Sigmoid colon (tissue), 6 donors: ENCODE measurements at regions not wholly inside any gene's neighbourhood (a gene's known extent, or its start where the extent isn't known, plus 50 kb on each side); places are given as distances from the start of the nearest gene placed in this dataset.

Experiments
- DNase-seq: peaks from one replicate; pipeline ENCODE4 v3.0.0-alpha.2; 2019
- H3K27ac ChIP-seq, 4 donors: fragments of 200-600 bp; sonication (generic); one replicate each; pipeline ENCODE4 v1.5.1; 2016 to 2019; ENCODE audit warnings: mild to moderate bottlenecking in 1 of 4
- H3K27me3 ChIP-seq, 3 donors: fragments of 200-600 bp; sonication (generic); one replicate each; pipeline ENCODE4 v1.5.1; 2019; ENCODE audit warnings: mild to moderate bottlenecking in 1 of 3
- H3K36me3 ChIP-seq, 4 donors: fragments of 200-600 bp; sonication (generic); one replicate each; pipeline ENCODE4 v1.5.1; 2016 to 2019
- H3K4me1 ChIP-seq, 4 donors: fragments of 200-600 bp; sonication (generic); one replicate each; pipeline ENCODE4 v1.5.1; 2017 to 2019
- H3K4me3 ChIP-seq, 4 donors: fragments of 200-600 bp; sonication (generic); one replicate each; pipeline ENCODE4 v1.5.1; 2017 to 2019; ENCODE audit warnings: mild to moderate bottlenecking in 2 of 4, moderate library complexity in 1 of 4
- H3K9me3 ChIP-seq, 4 donors: fragments of 200-600 bp in 3 of 4; sonication (generic) in 3 of 4; one replicate each; pipeline versions ENCODE4 v1.5.1 to v1.6.1; 2013 to 2019
- EP300 ChIP-seq, 4 donors: sonication (generic); formaldehyde crosslinking; IDR thresholded peaks; one replicate each; pipeline ENCODE4 v1.6.1; 2017; ENCODE audit warnings: antibody characterized with exemption in 4 of 4
- POLR2A ChIP-seq, 2 donors: fragments of 450-650 bp; IDR thresholded peaks; one replicate each; pipeline ENCODE4 v1.6.1; 2016; ENCODE audit warnings: antibody characterized with exemption in 2 of 2, mild to moderate bottlenecking in 2 of 2, moderate library complexity in 2 of 2
- POLR2AphosphoS5 ChIP-seq, 4 donors: sonication (generic); formaldehyde crosslinking; IDR thresholded peaks; one replicate each; pipeline ENCODE4 v1.6.1; 2017; ENCODE audit warnings: antibody characterized with exemption in 4 of 4
- WGBS, 2 donors: extraction: QIAGEN DNeasy Blood & Tissue Kit; methylation state at CpG; one replicate each; pipeline ENCODE4 v1.1.7; 2013; 5-methylcytosine and 5-hydroxymethylcytosine counted together
- intact Hi-C: fragments of 100-400 bp; cut with DNase I; formaldehyde crosslinking; loops from one replicate; pipeline ENCODE4 v1.15.1; 2023
- TF ChIP-seq, protein P1 (sequence below), 4 experiments: fragments of 450-650 bp in 3 of 4; fragments of 200-600 bp in 1 of 4; IDR thresholded peaks; one replicate each; pipeline ENCODE4 v1.5.1; 2016 to 2019; ENCODE audit warnings: antibody characterized with exemption in 4 of 4, mild to moderate bottlenecking in 3 of 4, moderate library complexity in 2 of 4
- donor health status: healthy with polysubstance abuse.
- donor health status: healthy.

- DNase-seq: no peak
- Histone ChIP-seq H3K27me3 (peaks cover 0 to 10% (median 0%) of the 10 kb centered on the region in 3 donors), H3K36me3 (no peaks in the 10 kb centered on the region), H3K4me1 (no peaks in the 10 kb centered on the region), H3K4me3 (no peak overlapping the region), H3K27ac (no peak overlapping the region), H3K9me3 (no peaks in the 10 kb centered on the region)
- WGBS, 2 donors: 86 to 92% methylated on average over 8 of the region's 8 CpGs
- intact Hi-C loops: no loop called here
- TF ChIP-seq, protein P1, sequence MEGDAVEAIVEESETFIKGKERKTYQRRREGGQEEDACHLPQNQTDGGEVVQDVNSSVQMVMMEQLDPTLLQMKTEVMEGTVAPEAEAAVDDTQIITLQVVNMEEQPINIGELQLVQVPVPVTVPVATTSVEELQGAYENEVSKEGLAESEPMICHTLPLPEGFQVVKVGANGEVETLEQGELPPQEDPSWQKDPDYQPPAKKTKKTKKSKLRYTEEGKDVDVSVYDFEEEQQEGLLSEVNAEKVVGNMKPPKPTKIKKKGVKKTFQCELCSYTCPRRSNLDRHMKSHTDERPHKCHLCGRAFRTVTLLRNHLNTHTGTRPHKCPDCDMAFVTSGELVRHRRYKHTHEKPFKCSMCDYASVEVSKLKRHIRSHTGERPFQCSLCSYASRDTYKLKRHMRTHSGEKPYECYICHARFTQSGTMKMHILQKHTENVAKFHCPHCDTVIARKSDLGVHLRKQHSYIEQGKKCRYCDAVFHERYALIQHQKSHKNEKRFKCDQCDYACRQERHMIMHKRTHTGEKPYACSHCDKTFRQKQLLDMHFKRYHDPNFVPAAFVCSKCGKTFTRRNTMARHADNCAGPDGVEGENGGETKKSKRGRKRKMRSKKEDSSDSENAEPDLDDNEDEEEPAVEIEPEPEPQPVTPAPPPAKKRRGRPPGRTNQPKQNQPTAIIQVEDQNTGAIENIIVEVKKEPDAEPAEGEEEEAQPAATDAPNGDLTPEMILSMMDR (IDR thresholded peaks at IDR 0.05): no peak
- TF ChIP-seq POLR2A (IDR thresholded peaks at IDR 0.05): no peak
- TF ChIP-seq EP300 (IDR thresholded peaks at IDR 0.05): no peak
- no peak for TF ChIP-seq POLR2AphosphoS5 (IDR thresholded peaks at IDR 0.05)
These were observed 136.9 kb upstream of the PARP11 start for GRCh38 chr12:4009979-4010704.

GRCh38 chr12:4006743-4007142 is 133.5 kb upstream of the PARP11 start:
- peaks cover 0 to 10% (median 0%) of the 10 kb centered on the region in 3 donors for H3K27me3 ChIP-seq
- no peak for DNase-seq
- H3K27ac ChIP-seq: no peak overlapping the region
- H3K36me3 ChIP-seq: no peaks in the 10 kb centered on the region
- WGBS, 2 donors: 92 to 93% methylated on average over 4 of the region's 4 CpGs
- H3K9me3 ChIP-seq: no peaks in the 10 kb centered on the region
- no peak overlapping the region for H3K4me3 ChIP-seq
- H3K4me1 ChIP-seq: no peaks in the 10 kb centered on the region
- TF ChIP-seq, protein P1 (IDR thresholded peaks at IDR 0.05): no peak
- TF ChIP-seq EP300 (IDR thresholded peaks at IDR 0.05) (no peak), POLR2AphosphoS5 (IDR thresholded peaks at IDR 0.05) (no peak), POLR2A (IDR thresholded peaks at IDR 0.05) (no peak)
- intact Hi-C loops: no loop called here

DNA sequence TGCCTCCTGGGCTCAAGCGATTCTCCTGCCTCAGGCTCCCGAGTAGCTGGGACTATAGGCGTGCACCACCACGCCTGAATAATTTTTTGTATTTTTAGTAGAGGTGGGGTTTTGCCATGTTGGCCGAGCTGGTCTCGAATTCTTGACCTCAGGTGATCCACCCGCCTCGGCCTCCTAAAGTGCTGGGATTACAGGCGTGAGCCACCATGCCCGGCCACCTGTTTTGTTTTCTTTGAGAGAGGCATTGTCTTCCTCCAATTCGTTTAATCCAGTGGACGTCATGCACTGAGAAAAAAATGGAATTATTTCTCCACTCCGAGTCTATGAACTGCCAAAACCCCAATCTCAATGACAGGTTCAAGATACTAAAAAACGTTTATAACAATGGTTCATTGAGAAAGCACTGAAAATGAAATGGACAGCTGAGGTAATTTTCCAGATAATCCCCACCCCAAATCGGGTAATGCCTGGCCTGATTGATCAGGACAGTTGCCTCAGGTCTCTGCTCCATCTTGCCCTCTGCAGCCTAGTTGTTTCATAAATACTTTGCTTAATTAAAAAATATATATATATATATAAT is 132.7 kb upstream of the PARP11 start:
- 91 to 92% methylated on average over 15 of the region's 15 CpGs for WGBS, 2 donors
- Histone ChIP-seq H3K9me3 (no peaks in the 10 kb centered on the region), H3K27ac (no peak overlapping the region), H3K27me3 (peaks cover 0 to 10% (median 0%) of the 10 kb centered on the region in 3 donors), H3K4me1 (no peaks in the 10 kb centered on the region), H3K36me3 (no peaks in the 10 kb centered on the region), H3K4me3 (no peak overlapping the region)
- no peak for TF ChIP-seq POLR2AphosphoS5 (IDR thresholded peaks at IDR 0.05)
- TF ChIP-seq POLR2A (IDR thresholded peaks at IDR 0.05): no peak
- no peak for TF ChIP-seq EP300 (IDR thresholded peaks at IDR 0.05)
- TF ChIP-seq, protein P1 (IDR thresholded peaks at IDR 0.05): no peak
- DNase-seq: no peak
- intact Hi-C loops: no loop called here

DNA sequence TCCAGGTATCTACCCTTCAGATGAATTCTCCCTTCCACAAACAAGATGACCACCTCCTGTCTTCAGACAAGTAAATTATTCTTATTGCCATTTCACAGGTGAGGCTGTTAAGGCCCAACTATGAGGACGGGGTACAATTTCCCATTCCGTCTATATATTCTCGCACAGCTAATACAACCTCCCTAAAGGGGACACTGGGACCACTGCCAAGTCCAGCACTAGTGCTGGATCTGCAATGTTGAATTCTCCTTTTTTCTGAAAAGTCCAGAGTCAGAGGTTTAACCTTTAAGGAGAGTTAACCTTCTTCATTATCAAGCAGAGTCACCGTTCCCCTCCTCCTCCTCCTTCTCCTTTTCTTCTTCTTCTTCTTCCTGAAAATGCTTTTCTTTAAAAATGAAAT is 130.4 kb upstream of the PARP11 start:
- Histone ChIP-seq H3K27me3 (peaks cover 0 to 10% (median 0%) of the 10 kb centered on the region in 3 donors), H3K36me3 (no peaks in the 10 kb centered on the region), H3K4me3 (no peak overlapping the region), H3K9me3 (no peaks in the 10 kb centered on the region), H3K4me1 (no peaks in the 10 kb centered on the region), H3K27ac (no peak overlapping the region)
- intact Hi-C loops: no loop called here
- TF ChIP-seq, protein P1 (IDR thresholded peaks at IDR 0.05): no peak
- no peak for TF ChIP-seq EP300 (IDR thresholded peaks at IDR 0.05)
- 92 to 96% methylated on average over 4 of the region's 4 CpGs for WGBS, 2 donors
- no peak for DNase-seq
